DOHH2 (cell line): ENCODE measurements at regions not wholly inside any gene's neighbourhood (a gene's known extent, or its start where the extent isn't known, plus 50 kb on each side); places are given as distances from the start of the nearest gene placed in this dataset.

Experiments used
- CTCF ChIP-seq: fragments of 200-600 bp; sonication (generic); IDR thresholded peaks from one replicate; pipeline ENCODE4 v1.5.1; 2014; ENCODE audit warnings: antibody characterized with exemption, mild to moderate bottlenecking, low read depth, low read length; ENCODE audit not compliant: poor library complexity, severe bottlenecking
- EZH2phosphoT487 ChIP-seq: fragments of 200-600 bp; sonication (generic); IDR thresholded peaks from 2 replicates; pipeline ENCODE4 v1.6.1; 2017; ENCODE audit warnings: borderline replicate concordance, mild to moderate bottlenecking, antibody characterized with exemption, low read length, moderate library complexity, mixed read lengths

- TF ChIP-seq CTCF (no peak), EZH2phosphoT487 (no peak)
Measured at GRCh38 chr14:104235686-104236085, 97.3 kb downstream of the KIF26A start.
